ENCODE measurements at regions not wholly inside any gene's neighbourhood (a gene's known extent, or its start where the extent isn't known, plus 50 kb on each side); places are given as distances from the start of the nearest gene placed in this dataset.
A peak's percentile ranks its signal among the peaks of the same experiment; 100 is the strongest.

DNA sequence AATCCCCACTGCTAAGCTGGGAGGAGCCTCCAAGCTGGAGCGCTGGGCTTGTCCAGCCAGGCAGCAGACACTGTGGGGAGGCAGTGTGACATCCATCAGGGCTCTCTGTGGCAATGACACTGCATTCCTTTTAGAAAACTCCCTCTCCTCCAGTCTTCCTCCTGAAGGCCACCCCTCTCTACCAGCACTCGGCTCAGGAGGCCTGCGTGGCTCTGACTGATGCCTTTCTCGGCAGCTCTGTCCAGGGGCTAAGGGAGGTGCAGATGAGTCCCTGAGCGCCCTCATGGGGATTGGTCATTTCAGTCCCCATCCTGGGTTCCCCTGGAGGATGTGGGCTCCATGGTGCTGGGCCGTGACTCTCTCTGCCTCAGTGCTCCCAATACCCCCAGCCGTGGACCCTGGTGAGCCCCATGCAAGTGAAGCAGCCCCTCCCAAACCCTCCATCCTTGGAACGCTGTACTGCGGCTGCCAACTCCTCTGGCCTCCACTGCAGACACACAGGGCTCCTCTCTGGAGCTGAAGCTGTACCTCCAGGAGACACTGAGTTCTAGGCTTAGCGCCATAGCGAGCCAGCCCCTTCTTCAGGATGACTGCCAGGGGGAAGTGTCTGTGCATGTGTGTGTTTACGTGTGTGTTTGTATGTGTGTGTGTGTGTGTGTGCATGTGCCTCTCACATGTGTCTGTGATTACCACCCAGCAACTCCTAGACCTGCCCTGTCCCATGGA, 209.6 kb downstream of the ERMARD start:
- Mint-ChIP-seq H3K27ac (peak overlapping the region; percentile 47), H3K4me3 (peak overlapping the region; percentile 69), H3K36me3 (peaks cover 8% of the 10 kb centered on the region), H3K27me3 (ENCODE audit: low read depth) (peaks cover 5% of the 10 kb centered on the region), H3K4me1 (peaks cover 25% of the 10 kb centered on the region), H3K9me3 (no peaks in the 10 kb centered on the region)
- DNase-seq (ENCODE audit: low spot score in 2 of 2, unreplicated experiment in 2 of 2), result peak in 1 of 2 experiments; percentile 44
- TF ChIP-seq, protein P1, sequence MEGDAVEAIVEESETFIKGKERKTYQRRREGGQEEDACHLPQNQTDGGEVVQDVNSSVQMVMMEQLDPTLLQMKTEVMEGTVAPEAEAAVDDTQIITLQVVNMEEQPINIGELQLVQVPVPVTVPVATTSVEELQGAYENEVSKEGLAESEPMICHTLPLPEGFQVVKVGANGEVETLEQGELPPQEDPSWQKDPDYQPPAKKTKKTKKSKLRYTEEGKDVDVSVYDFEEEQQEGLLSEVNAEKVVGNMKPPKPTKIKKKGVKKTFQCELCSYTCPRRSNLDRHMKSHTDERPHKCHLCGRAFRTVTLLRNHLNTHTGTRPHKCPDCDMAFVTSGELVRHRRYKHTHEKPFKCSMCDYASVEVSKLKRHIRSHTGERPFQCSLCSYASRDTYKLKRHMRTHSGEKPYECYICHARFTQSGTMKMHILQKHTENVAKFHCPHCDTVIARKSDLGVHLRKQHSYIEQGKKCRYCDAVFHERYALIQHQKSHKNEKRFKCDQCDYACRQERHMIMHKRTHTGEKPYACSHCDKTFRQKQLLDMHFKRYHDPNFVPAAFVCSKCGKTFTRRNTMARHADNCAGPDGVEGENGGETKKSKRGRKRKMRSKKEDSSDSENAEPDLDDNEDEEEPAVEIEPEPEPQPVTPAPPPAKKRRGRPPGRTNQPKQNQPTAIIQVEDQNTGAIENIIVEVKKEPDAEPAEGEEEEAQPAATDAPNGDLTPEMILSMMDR (IDR thresholded peaks at IDR 0.05; ENCODE audit: unreplicated experiment), result no peak

GRCh38 chr6:169960521-169960885, 209.1 kb downstream of the ERMARD start:
- TF ChIP-seq, protein P1 (IDR thresholded peaks at IDR 0.05; ENCODE audit: unreplicated experiment), result no peak
- Mint-ChIP-seq H3K9me3 (no peaks in the 10 kb centered on the region), H3K4me3 (no peak overlapping the region), H3K27me3 (ENCODE audit: low read depth) (peaks cover 7% of the 10 kb centered on the region), H3K27ac (no peak overlapping the region), H3K4me1 (peaks cover 27% of the 10 kb centered on the region), H3K36me3 (peaks cover 5% of the 10 kb centered on the region)
- no peak for DNase-seq (ENCODE audit: low spot score in 2 of 2, unreplicated experiment in 2 of 2)

GRCh38 chr6:169960003-169960344, 208.6 kb downstream of the ERMARD start:
- H3K4me1 Mint-ChIP-seq, result peaks cover 27% of the 10 kb centered on the region
- H3K27me3 Mint-ChIP-seq (ENCODE audit: low read depth), result peaks cover 9% of the 10 kb centered on the region
- TF ChIP-seq, protein P1 (IDR thresholded peaks at IDR 0.05; ENCODE audit: unreplicated experiment), result no peak
- no peak for DNase-seq (ENCODE audit: low spot score in 2 of 2, unreplicated experiment in 2 of 2)
- H3K9me3 Mint-ChIP-seq, result no peaks in the 10 kb centered on the region
- H3K27ac Mint-ChIP-seq, result no peak overlapping the region
- H3K4me3 Mint-ChIP-seq, result no peak overlapping the region
- no peaks in the 10 kb centered on the region for H3K36me3 Mint-ChIP-seq

GRCh38 chr6:169959136-169960002, 207.9 kb downstream of the ERMARD start:
- TF ChIP-seq, protein P1 (IDR thresholded peaks at IDR 0.05; ENCODE audit: unreplicated experiment), result no peak
- H3K27me3 Mint-ChIP-seq (ENCODE audit: low read depth), result peaks cover 9% of the 10 kb centered on the region
- peaks cover 27% of the 10 kb centered on the region for H3K4me1 Mint-ChIP-seq
- no peaks in the 10 kb centered on the region for H3K36me3 Mint-ChIP-seq
- DNase-seq (ENCODE audit: low spot score in 2 of 2, unreplicated experiment in 2 of 2), result peak in 1 of 2 experiments; percentile 37
- H3K4me3 Mint-ChIP-seq, result no peak overlapping the region
- H3K9me3 Mint-ChIP-seq, result no peaks in the 10 kb centered on the region
- peak overlapping the region; percentile 21 for H3K27ac Mint-ChIP-seq

- TF ChIP-seq, protein P1 (IDR thresholded peaks at IDR 0.05; ENCODE audit: unreplicated experiment), result no peak
- no peak overlapping the region for H3K27ac Mint-ChIP-seq
- peaks cover 27% of the 10 kb centered on the region for H3K4me1 Mint-ChIP-seq
- H3K4me3 Mint-ChIP-seq, result no peak overlapping the region
- H3K36me3 Mint-ChIP-seq, result no peaks in the 10 kb centered on the region
- no peaks in the 10 kb centered on the region for H3K9me3 Mint-ChIP-seq
- peak in 1 of 2 experiments; percentile 21 for DNase-seq (ENCODE audit: low spot score in 2 of 2, unreplicated experiment in 2 of 2)
- H3K27me3 Mint-ChIP-seq (ENCODE audit: low read depth), result peaks cover 9% of the 10 kb centered on the region
These were observed 207.1 kb downstream of the ERMARD start for GRCh38 chr6:169958510-169958909.
